ENCODE measurements at regions not wholly inside any gene's neighbourhood (a gene's known extent, or its start where the extent isn't known, plus 50 kb on each side); places are given as distances from the start of the nearest gene placed in this dataset.

GRCh38 chr15:89417206-89417725, 79.1 kb downstream of the RHCG start:
- H3K4me1 ChIP-seq (ENCODE audit: control insufficient read depth, insufficient read depth, low read length): no peaks in the 10 kb centered on the region

GRCh38 chr15:89416339-89417183, 79.8 kb downstream of the RHCG start:
- ChIA-PET CTCF (interaction anchor here (0.6 to 17.4 kb wide), 34 partner anchors 8 to 1024 kb away, joined by 3 to 614 read pairs (median 5); no protein-coding TSS in a partner anchor), POLR2A (interaction anchor here (0.7 kb wide), 1 partner anchor 17 kb away, joined by 5 read pairs; no protein-coding TSS in a partner anchor)
- Histone ChIP-seq H3K4me3 (ENCODE audit: low read depth, low read length) (no peak overlapping the region), H3K36me3 (ENCODE audit: control insufficient read depth in 2 of 2, insufficient read depth in 1 of 2, low read length in 2 of 2) (no peaks in the 10 kb centered on the region), H3K9me3 (ENCODE audit: control insufficient read depth, insufficient read depth, low read depth, low read length) (no peaks in the 10 kb centered on the region), H3K27ac (ENCODE audit: extremely low read depth, low read depth, low read length) (no peak overlapping the region), H3K4me1 (ENCODE audit: control insufficient read depth, insufficient read depth, low read length) (no peaks in the 10 kb centered on the region)
- TF ChIP-seq ZNF776 (tag by site-specific recombination; IDR thresholded peaks at IDR 0.05; ENCODE audit: borderline replicate concordance): no peak
- TF ChIP-seq ZNF404 (tag by site-specific recombination; IDR thresholded peaks at IDR 0.05): no peak
- TF ChIP-seq HOXD13 (CRISPR knock-in tag; IDR thresholded peaks at IDR 0.05; ENCODE audit: borderline replicate concordance): no peak
- TF ChIP-seq, protein P1, sequence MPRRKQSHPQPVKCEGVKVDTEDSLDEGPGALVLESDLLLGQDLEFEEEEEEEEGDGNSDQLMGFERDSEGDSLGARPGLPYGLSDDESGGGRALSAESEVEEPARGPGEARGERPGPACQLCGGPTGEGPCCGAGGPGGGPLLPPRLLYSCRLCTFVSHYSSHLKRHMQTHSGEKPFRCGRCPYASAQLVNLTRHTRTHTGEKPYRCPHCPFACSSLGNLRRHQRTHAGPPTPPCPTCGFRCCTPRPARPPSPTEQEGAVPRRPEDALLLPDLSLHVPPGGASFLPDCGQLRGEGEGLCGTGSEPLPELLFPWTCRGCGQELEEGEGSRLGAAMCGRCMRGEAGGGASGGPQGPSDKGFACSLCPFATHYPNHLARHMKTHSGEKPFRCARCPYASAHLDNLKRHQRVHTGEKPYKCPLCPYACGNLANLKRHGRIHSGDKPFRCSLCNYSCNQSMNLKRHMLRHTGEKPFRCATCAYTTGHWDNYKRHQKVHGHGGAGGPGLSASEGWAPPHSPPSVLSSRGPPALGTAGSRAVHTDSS (tag by site-specific recombination; IDR thresholded peaks at IDR 0.05): no peak
- TF ChIP-seq, protein P2, sequence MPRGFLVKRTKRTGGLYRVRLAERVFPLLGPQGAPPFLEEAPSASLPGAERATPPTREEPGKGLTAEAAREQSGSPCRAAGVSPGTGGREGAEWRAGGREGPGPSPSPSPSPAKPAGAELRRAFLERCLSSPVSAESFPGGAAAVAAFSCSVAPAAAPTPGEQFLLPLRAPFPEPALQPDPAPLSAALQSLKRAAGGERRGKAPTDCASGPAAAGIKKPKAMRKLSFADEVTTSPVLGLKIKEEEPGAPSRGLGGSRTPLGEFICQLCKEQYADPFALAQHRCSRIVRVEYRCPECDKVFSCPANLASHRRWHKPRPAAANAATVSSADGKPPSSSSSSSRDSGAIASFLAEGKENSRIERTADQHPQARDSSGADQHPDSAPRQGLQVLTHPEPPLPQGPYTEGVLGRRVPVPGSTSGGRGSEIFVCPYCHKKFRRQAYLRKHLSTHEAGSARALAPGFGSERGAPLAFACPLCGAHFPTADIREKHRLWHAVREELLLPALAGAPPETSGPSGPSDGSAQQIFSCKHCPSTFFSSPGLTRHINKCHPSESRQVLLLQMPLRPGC (tag by site-specific recombination; IDR thresholded peaks at IDR 0.05): no peak
- TF ChIP-seq, protein P3, sequence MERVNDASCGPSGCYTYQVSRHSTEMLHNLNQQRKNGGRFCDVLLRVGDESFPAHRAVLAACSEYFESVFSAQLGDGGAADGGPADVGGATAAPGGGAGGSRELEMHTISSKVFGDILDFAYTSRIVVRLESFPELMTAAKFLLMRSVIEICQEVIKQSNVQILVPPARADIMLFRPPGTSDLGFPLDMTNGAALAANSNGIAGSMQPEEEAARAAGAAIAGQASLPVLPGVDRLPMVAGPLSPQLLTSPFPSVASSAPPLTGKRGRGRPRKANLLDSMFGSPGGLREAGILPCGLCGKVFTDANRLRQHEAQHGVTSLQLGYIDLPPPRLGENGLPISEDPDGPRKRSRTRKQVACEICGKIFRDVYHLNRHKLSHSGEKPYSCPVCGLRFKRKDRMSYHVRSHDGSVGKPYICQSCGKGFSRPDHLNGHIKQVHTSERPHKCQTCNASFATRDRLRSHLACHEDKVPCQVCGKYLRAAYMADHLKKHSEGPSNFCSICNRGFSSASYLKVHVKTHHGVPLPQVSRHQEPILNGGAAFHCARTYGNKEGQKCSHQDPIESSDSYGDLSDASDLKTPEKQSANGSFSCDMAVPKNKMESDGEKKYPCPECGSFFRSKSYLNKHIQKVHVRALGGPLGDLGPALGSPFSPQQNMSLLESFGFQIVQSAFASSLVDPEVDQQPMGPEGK (tag by site-specific recombination; IDR thresholded peaks at IDR 0.05): peak; percentile 36; the same call in 1 of the 2 replicates
- TF ChIP-seq, protein P4, sequence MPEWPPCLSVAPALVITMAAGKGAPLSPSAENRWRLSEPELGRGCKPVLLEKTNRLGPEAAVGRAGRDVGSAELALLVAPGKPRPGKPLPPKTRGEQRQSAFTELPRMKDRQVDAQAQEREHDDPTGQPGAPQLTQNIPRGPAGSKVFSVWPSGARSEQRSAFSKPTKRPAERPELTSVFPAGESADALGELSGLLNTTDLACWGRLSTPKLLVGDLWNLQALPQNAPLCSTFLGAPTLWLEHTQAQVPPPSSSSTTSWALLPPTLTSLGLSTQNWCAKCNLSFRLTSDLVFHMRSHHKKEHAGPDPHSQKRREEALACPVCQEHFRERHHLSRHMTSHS (tag by site-specific recombination; IDR thresholded peaks at IDR 0.05): no peak
- TF ChIP-seq ZNF362 (tag by site-specific recombination; IDR thresholded peaks at IDR 0.05): peak; percentile 68
- no peak for TF ChIP-seq ZSCAN4 (tag by site-specific recombination; IDR thresholded peaks at IDR 0.05)
- TF ChIP-seq KLF9 (tag by site-specific recombination; IDR thresholded peaks at IDR 0.05; ENCODE audit: low read depth): no peak
- TF ChIP-seq ZNF133 (tag by site-specific recombination; IDR thresholded peaks at IDR 0.05): no peak
- no peak for TF ChIP-seq ZNF561 (tag by site-specific recombination; IDR thresholded peaks at IDR 0.05; ENCODE audit: borderline replicate concordance)
- TF ChIP-seq SP7 (tag by site-specific recombination; IDR thresholded peaks at IDR 0.05): 0 out of 2 replicates have a peak, but pooled peaks have one; percentile 27
- TF ChIP-seq GLIS2 (tag by site-specific recombination; IDR thresholded peaks at IDR 0.05): no peak
- TF ChIP-seq, protein P5, sequence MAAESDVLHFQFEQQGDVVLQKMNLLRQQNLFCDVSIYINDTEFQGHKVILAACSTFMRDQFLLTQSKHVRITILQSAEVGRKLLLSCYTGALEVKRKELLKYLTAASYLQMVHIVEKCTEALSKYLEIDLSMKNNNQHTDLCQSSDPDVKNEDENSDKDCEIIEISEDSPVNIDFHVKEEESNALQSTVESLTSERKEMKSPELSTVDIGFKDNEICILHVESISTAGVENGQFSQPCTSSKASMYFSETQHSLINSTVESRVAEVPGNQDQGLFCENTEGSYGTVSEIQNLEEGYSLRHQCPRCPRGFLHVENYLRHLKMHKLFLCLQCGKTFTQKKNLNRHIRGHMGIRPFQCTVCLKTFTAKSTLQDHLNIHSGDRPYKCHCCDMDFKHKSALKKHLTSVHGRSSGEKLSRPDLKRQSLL (tag by site-specific recombination; IDR thresholded peaks at IDR 0.05): 0 out of 2 replicates have a peak, but pooled peaks have one; percentile 9
- TF ChIP-seq ZNF433 (tag by site-specific recombination; IDR thresholded peaks at IDR 0.05; ENCODE audit: low read depth): no peak

More at GRCh38 chr15:89417206-89417725, 79.1 kb downstream of the RHCG start:
- Histone ChIP-seq H3K4me3 (ENCODE audit: low read depth, low read length) (no peak overlapping the region), H3K36me3 (ENCODE audit: control insufficient read depth in 2 of 2, insufficient read depth in 1 of 2, low read length in 2 of 2) (no peaks in the 10 kb centered on the region), H3K27ac (ENCODE audit: extremely low read depth, low read depth, low read length) (no peak overlapping the region), H3K9me3 (ENCODE audit: control insufficient read depth, insufficient read depth, low read depth, low read length) (no peaks in the 10 kb centered on the region)
- ChIA-PET POLR2A (interaction anchor here (0.7 kb wide), 1 partner anchor 18 kb away, joined by 5 read pairs; no protein-coding TSS in a partner anchor), CTCF (interaction anchor here (0.6 to 17.4 kb wide), 28 partner anchors 9 to 1025 kb away, joined by 3 to 614 read pairs (median 4); no protein-coding TSS in a partner anchor)
- TF ChIP-seq ZNF239 (tag by site-specific recombination; IDR thresholded peaks at IDR 0.05) (no peak), KLF16 (tag by site-specific recombination; IDR thresholded peaks at IDR 0.05) (no peak), ZNF350 (tag by site-specific recombination; IDR thresholded peaks at IDR 0.05) (no peak), ZNF416 (tag by site-specific recombination; IDR thresholded peaks at IDR 0.05) (no peak), ZNF335 (tag by site-specific recombination; conservative IDR thresholded peaks at IDR 0.05) (no peak), ZBTB20 (tag by site-specific recombination; IDR thresholded peaks at IDR 0.05) (no peak), TRIM28 (IDR thresholded peaks at IDR 0.05; ENCODE audit: borderline replicate concordance, low read length) (no peak), ZNF426 (tag by site-specific recombination; IDR thresholded peaks at IDR 0.05) (no peak), ZNF155 (tag by site-specific recombination; IDR thresholded peaks at IDR 0.05) (no peak), ZNF221 (tag by site-specific recombination; IDR thresholded peaks at IDR 0.05; ENCODE audit: borderline replicate concordance) (no peak), ZNF473 (tag by site-specific recombination; IDR thresholded peaks at IDR 0.05) (no peak), ZNF133 (tag by site-specific recombination; IDR thresholded peaks at IDR 0.05) (no peak), ZNF658 (tag by site-specific recombination; IDR thresholded peaks at IDR 0.05) (no peak), KLF1 (tag by site-specific recombination; IDR thresholded peaks at IDR 0.05) (no peak)
